Activated CD4-positive, CD25-positive, alpha-beta regulatory T cell (primary cell): ENCODE measurements at regions not wholly inside any gene's neighbourhood (a gene's known extent, or its start where the extent isn't known, plus 50 kb on each side); places are given as distances from the start of the nearest gene placed in this dataset.

Experiments used
- DNase-seq, 4 experiments: peaks; one replicate each; lab custom pipeline; 2025; lab: John Stamatoyannopoulos, UW

- no peak for DNase-seq
These were observed 161.1 kb upstream of the SLC39A10 start for GRCh38 chr2:195495966-195496365.

GRCh38 chr2:195495351-195495750, 161.7 kb upstream of the SLC39A10 start:
- DNase-seq = no peak

GRCh38 chr2:195494451-195494850, 162.6 kb upstream of the SLC39A10 start:
- no peak for DNase-seq

GRCh38 chr2:195493416-195493815, 163.6 kb upstream of the SLC39A10 start:
- no peak for DNase-seq

- no peak for DNase-seq
These were observed 166.7 kb upstream of the SLC39A10 start for GRCh38 chr2:195490319-195490718.

- DNase-seq = no peak
These were observed 167.9 kb upstream of the SLC39A10 start for GRCh38 chr2:195489101-195489500.

- no peak for DNase-seq
These were observed 168.5 kb upstream of the SLC39A10 start for GRCh38 chr2:195488567-195488966.

- no peak for DNase-seq
These were observed 169.9 kb upstream of the SLC39A10 start for GRCh38 chr2:195486987-195487644.

GRCh38 chr2:195486520-195486919, 170.5 kb upstream of the SLC39A10 start:
- DNase-seq = no peak

GRCh38 chr2:195482010-195482409, 175.0 kb upstream of the SLC39A10 start:
- DNase-seq = no peak

- no peak for DNase-seq
These were observed 176.9 kb upstream of the SLC39A10 start for GRCh38 chr2:195480121-195480520.

GRCh38 chr2:195479407-195479806, 177.6 kb upstream of the SLC39A10 start:
- DNase-seq = no peak

- no peak for DNase-seq
These were observed 179.0 kb upstream of the SLC39A10 start for GRCh38 chr2:195477996-195478382.

GRCh38 chr2:195477248-195477995, 179.6 kb upstream of the SLC39A10 start:
- no peak for DNase-seq

- DNase-seq = no peak
These were observed 181.7 kb upstream of the SLC39A10 start for GRCh38 chr2:195475336-195475735.

- DNase-seq = no peak
These were observed 183.2 kb upstream of the SLC39A10 start for GRCh38 chr2:195473862-195474261.

GRCh38 chr2:195472501-195473234, 184.4 kb upstream of the SLC39A10 start:
- no peak for DNase-seq

- no peak for DNase-seq
These were observed 185.2 kb upstream of the SLC39A10 start for GRCh38 chr2:195471807-195472206.

- DNase-seq = no peak
These were observed 185.9 kb upstream of the SLC39A10 start for GRCh38 chr2:195471163-195471562.

- DNase-seq = no peak
These were observed 186.4 kb upstream of the SLC39A10 start for GRCh38 chr2:195470622-195471021.

GRCh38 chr2:195468771-195469170, 188.3 kb upstream of the SLC39A10 start:
- DNase-seq = no peak

- no peak for DNase-seq
These were observed 190.6 kb upstream of the SLC39A10 start for GRCh38 chr2:195466427-195466826.

- DNase-seq = no peak
These were observed 196.0 kb upstream of the SLC39A10 start for GRCh38 chr2:195461010-195461409.
